H9 (cell line): ENCODE measurements at regions not wholly inside any gene's neighbourhood (a gene's known extent, or its start where the extent isn't known, plus 50 kb on each side); places are given as distances from the start of the nearest gene placed in this dataset.
"Not testable (repeated sequence)": the region's sequence is repeated elsewhere in the genome, so short reads cannot be mapped to it uniquely, and the experiment has no call there.

Source experiments
- DNase-seq: peaks from one replicate; pipeline ENCODE4 v3.0.0-alpha.2; 2017
- H2AFZ ChIP-seq: one replicate; pipeline ENCODE4 v1.6.1; 2013; ENCODE audit warnings: mild to moderate bottlenecking, low read length, control low read depth, moderate library complexity
- H2AK5ac ChIP-seq: 2 replicates; pipeline ENCODE4 v1.6.1; 2013; ENCODE audit warnings: low read length, control low read depth, mixed read lengths; ENCODE audit not compliant: insufficient read length
- H2BK120ac ChIP-seq: one replicate; pipeline ENCODE4 v1.6.1; 2013; ENCODE audit warnings: low read depth, mild to moderate bottlenecking, low read length, control low read depth, inconsistent platforms; ENCODE audit not compliant: poor library complexity, severe bottlenecking
- H2BK12ac ChIP-seq: 2 replicates; pipeline ENCODE4 v1.6.1; 2013; ENCODE audit warnings: low read length, control low read depth, mixed read lengths, low read depth; ENCODE audit not compliant: insufficient read length
- H2BK15ac ChIP-seq: 2 replicates; pipeline ENCODE4 v1.6.1; 2013; ENCODE audit warnings: low read depth, low read length, control low read depth
- H2BK20ac ChIP-seq: one replicate; pipeline ENCODE4 v1.6.1; 2013; ENCODE audit warnings: low read depth, mild to moderate bottlenecking, low read length, control low read depth, inconsistent platforms; ENCODE audit not compliant: poor library complexity, severe bottlenecking
- H2BK5ac ChIP-seq: 2 replicates; pipeline ENCODE4 v1.6.1; 2013; ENCODE audit warnings: low read length, control low read depth, mixed read lengths; ENCODE audit not compliant: insufficient read length
- H3K14ac ChIP-seq: 2 replicates; pipeline ENCODE4 v1.6.1; 2013; ENCODE audit warnings: low read length, control low read depth; ENCODE audit not compliant: insufficient read depth
- H3K18ac ChIP-seq: 2 replicates; pipeline ENCODE4 v1.6.1; 2013; ENCODE audit warnings: low read depth, mild to moderate bottlenecking, mixed read lengths, low read length, control low read depth; ENCODE audit not compliant: insufficient read length
- H3K23ac ChIP-seq: 2 replicates; pipeline ENCODE4 v1.6.1; 2013; ENCODE audit warnings: low read length, control low read depth, mixed read lengths, low read depth; ENCODE audit not compliant: insufficient read length
- H3K23me2 ChIP-seq: 2 replicates; pipeline ENCODE4 v1.6.1; 2013; ENCODE audit warnings: low read depth, mild to moderate bottlenecking, mixed read lengths, low read length, control low read depth; ENCODE audit not compliant: insufficient read length, poor library complexity, severe bottlenecking
- H3K27ac ChIP-seq: 2 replicates; pipeline ENCODE4 v1.5.1; 2013; ENCODE audit warnings: low read length, control low read depth, mixed read lengths, low read depth; ENCODE audit not compliant: insufficient read length
- H3K27me3 ChIP-seq: 2 replicates; pipeline ENCODE4 v1.6.1; 2013; ENCODE audit warnings: low read length, control low read depth, inconsistent platforms; ENCODE audit not compliant: insufficient read depth
- H3K4ac ChIP-seq: 2 replicates; pipeline ENCODE4 v1.6.1; 2013; ENCODE audit warnings: low read depth, mild to moderate bottlenecking, control low read depth, inconsistent platforms, low read length, moderate library complexity
- H3K4me1 ChIP-seq: 2 replicates; pipeline ENCODE4 v1.6.1; 2013; ENCODE audit warnings: low read length, control low read depth, inconsistent platforms; ENCODE audit not compliant: insufficient read depth
- H3K4me2 ChIP-seq: 2 replicates; pipeline ENCODE4 v1.6.1; 2013; ENCODE audit warnings: low read length, control low read depth, mixed read lengths; ENCODE audit not compliant: insufficient read length, insufficient read depth
- H3K56ac ChIP-seq: 2 replicates; pipeline ENCODE4 v1.6.1; 2013; ENCODE audit warnings: low read depth, mild to moderate bottlenecking, mixed read lengths, low read length, control low read depth; ENCODE audit not compliant: insufficient read length
- H3K79me1 ChIP-seq: 2 replicates; pipeline ENCODE4 v1.6.1; 2013; ENCODE audit warnings: low read depth, mild to moderate bottlenecking, moderate library complexity, low read length, control low read depth, inconsistent platforms; ENCODE audit not compliant: insufficient read depth, poor library complexity, severe bottlenecking
- H3K79me2 ChIP-seq: 2 replicates; pipeline ENCODE4 v1.6.1; 2013; ENCODE audit warnings: low read length, control low read depth, inconsistent platforms; ENCODE audit not compliant: insufficient read depth
- H3K9ac ChIP-seq: 2 replicates; pipeline ENCODE4 v1.6.1; 2013; ENCODE audit warnings: low read length, control low read depth, mixed read lengths; ENCODE audit not compliant: insufficient read length; ENCODE audit errors: extremely low read depth
- H3K9me3 ChIP-seq: one replicate; pipeline ENCODE4 v1.6.1; 2013; ENCODE audit warnings: low read depth, low read length, inconsistent platforms; ENCODE audit not compliant: control insufficient read depth
- H3T11ph ChIP-seq: one replicate; pipeline ENCODE4 v1.6.1; 2013; ENCODE audit warnings: mild to moderate bottlenecking, low read length, control low read depth, inconsistent platforms
- H4K20me1 ChIP-seq: one replicate; pipeline ENCODE4 v1.6.1; 2013; ENCODE audit not compliant: control insufficient read depth, insufficient read length, insufficient read depth
- H4K5ac ChIP-seq: 2 replicates; pipeline ENCODE4 v1.6.1; 2013; ENCODE audit warnings: low read depth, mild to moderate bottlenecking, mixed read lengths, low read length, control low read depth; ENCODE audit not compliant: insufficient read length
- H4K8ac ChIP-seq: replicated peaks from 2 replicates; pipeline ENCODE4 v1.6.1; 2013; ENCODE audit warnings: low read length, control low read depth, mixed read lengths, low read depth; ENCODE audit not compliant: insufficient read length
- H4K91ac ChIP-seq: 2 replicates; pipeline ENCODE4 v1.6.1; 2013; ENCODE audit warnings: low read depth, mild to moderate bottlenecking, moderate library complexity, mixed read lengths, low read length, control low read depth; ENCODE audit not compliant: insufficient read length
- H3K27ac Mint-ChIP-seq, 3 experiments: 2 replicates in 2 of 3; 3 replicates in 1 of 3; pipeline ENCODE4 v1.8.0; 2020 to 2021; ENCODE audit warnings: mixed read lengths in 3 of 3, mild to moderate bottlenecking in 1 of 3, moderate library complexity in 1 of 3
- H3K27me3 Mint-ChIP-seq: 2 replicates; pipeline ENCODE4 v1.8.0; 2021; ENCODE audit warnings: low read depth, mild to moderate bottlenecking, moderate library complexity, mixed read lengths
- H3K36me3 Mint-ChIP-seq, 3 experiments: 2 replicates in 2 of 3; 3 replicates in 1 of 3; pipeline ENCODE4 v1.8.0; 2020 to 2021; ENCODE audit warnings: low read depth in 3 of 3, mixed read lengths in 3 of 3; ENCODE audit not compliant: insufficient read depth in 1 of 3
- H3K4me1 Mint-ChIP-seq, 2 experiments: 2 replicates each; pipeline ENCODE4 v1.8.0; 2020; ENCODE audit warnings: mixed read lengths in 2 of 2
- H3K4me3 Mint-ChIP-seq, 2 experiments: 2 replicates in 1 of 2; 3 replicates in 1 of 2; pipeline ENCODE4 v1.8.0; 2020 to 2021; ENCODE audit warnings: mild to moderate bottlenecking in 2 of 2, mixed read lengths in 2 of 2, moderate library complexity in 1 of 2
- H3K9me3 Mint-ChIP-seq, 2 experiments: 2 replicates in 1 of 2; 3 replicates in 1 of 2; pipeline ENCODE4 v1.8.0; 2020; ENCODE audit warnings: mild to moderate bottlenecking in 2 of 2, mixed read lengths in 2 of 2, moderate library complexity in 1 of 2
- WGBS: extraction: QIAGEN DNeasy Blood & Tissue Kit; methylation state at CpG from one replicate; pipeline ENCODE4 v1.1.7; 2013; ENCODE audit warnings: missing lambda C conversion rate, low lambda C conversion rate, mixed read lengths; ENCODE audit not compliant: insufficient read length; ENCODE audit errors: extremely low coverage; 5-methylcytosine and 5-hydroxymethylcytosine counted together

- not testable (repeated sequence) for H3K4me3 Mint-ChIP-seq, H3K79me1 ChIP-seq, H3K4ac ChIP-seq, H4K91ac ChIP-seq, H4K5ac ChIP-seq, H2BK15ac ChIP-seq, H2BK120ac ChIP-seq, H2AK5ac ChIP-seq, H4K20me1 ChIP-seq, H2AFZ ChIP-seq, H2BK20ac ChIP-seq, H3K56ac ChIP-seq, H3K27ac Mint-ChIP-seq, H3K9me3 ChIP-seq, H3K14ac ChIP-seq, H2BK5ac ChIP-seq, H3K9ac ChIP-seq, H3K23ac ChIP-seq, H2BK12ac ChIP-seq, H3K4me2 ChIP-seq, H3K79me2 ChIP-seq, DNase-seq, H3K27me3 ChIP-seq, H4K8ac ChIP-seq, H3K27ac ChIP-seq, H3T11ph ChIP-seq, H3K23me2 ChIP-seq, H3K36me3 Mint-ChIP-seq, H3K18ac ChIP-seq
- H3K4me1 ChIP-seq = peaks cover 11% of the 10 kb centered on the region; the same call in 1 of the 2 replicates
- Mint-ChIP-seq H3K27me3 (peaks cover 13% of the 10 kb centered on the region), H3K9me3 (peaks cover 9 to 13% of the 10 kb centered on the region in 2 experiments), H3K4me1 (peaks cover 30 to 32% of the 10 kb centered on the region in 2 experiments)
- WGBS = no CpG with 5 or more reads among the region's 3 CpGs
These were observed 367.5 kb upstream of the SFSWAP start for GRCh38 chr12:131343436-131343835.

GRCh38 chr12:131344715-131345520, 366.0 kb upstream of the SFSWAP start:
- H2BK15ac ChIP-seq, H3K79me1 ChIP-seq, H2BK12ac ChIP-seq, H2BK5ac ChIP-seq, H2AK5ac ChIP-seq, H4K8ac ChIP-seq, H2BK120ac ChIP-seq, H2AFZ ChIP-seq, H2BK20ac ChIP-seq, H3K4me2 ChIP-seq, H3K27ac Mint-ChIP-seq, DNase-seq, H4K91ac ChIP-seq, H3K27me3 Mint-ChIP-seq, H3K79me2 ChIP-seq, H3K23ac ChIP-seq, H3K9me3 Mint-ChIP-seq, H4K20me1 ChIP-seq, H3K18ac ChIP-seq, H3K56ac ChIP-seq, H3K9ac ChIP-seq, H3K23me2 ChIP-seq, H3K4me3 Mint-ChIP-seq, H3K27me3 ChIP-seq, H3K4ac ChIP-seq, H3T11ph ChIP-seq, H3K27ac ChIP-seq, H3K9me3 ChIP-seq, H3K36me3 Mint-ChIP-seq, H3K14ac ChIP-seq, H4K5ac ChIP-seq: not testable (repeated sequence)
- peaks cover 11% of the 10 kb centered on the region; the same call in 1 of the 2 replicates for H3K4me1 ChIP-seq
- WGBS = no CpG with 5 or more reads among the region's 22 CpGs
- H3K4me1 Mint-ChIP-seq = peaks cover 41 to 44% of the 10 kb centered on the region in 2 experiments
